ENCODE measurements at regions not wholly inside any gene's neighbourhood (a gene's known extent, or its start where the extent isn't known, plus 50 kb on each side); places are given as distances from the start of the nearest gene placed in this dataset.

DNA sequence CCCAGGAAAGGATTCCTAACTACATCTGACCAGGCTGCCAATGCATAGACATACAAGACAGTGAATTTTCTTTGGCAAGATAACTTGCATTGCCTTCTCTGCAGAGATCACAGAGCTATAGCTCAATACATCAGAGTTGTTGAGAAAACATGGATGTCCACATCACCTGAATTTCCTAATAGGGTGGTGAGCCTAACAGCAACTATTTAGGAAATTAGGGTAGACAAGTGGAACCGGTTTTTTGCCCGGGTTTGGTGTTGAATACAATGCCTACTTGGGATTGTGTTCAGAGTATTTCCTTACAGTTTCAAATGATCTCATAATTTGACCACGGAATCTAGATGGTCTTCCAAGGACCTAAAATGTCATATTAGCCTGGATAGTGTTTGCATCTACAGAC lies 262.7 kb downstream of the KIF4B start:
- TF ChIP-seq, protein P1, sequence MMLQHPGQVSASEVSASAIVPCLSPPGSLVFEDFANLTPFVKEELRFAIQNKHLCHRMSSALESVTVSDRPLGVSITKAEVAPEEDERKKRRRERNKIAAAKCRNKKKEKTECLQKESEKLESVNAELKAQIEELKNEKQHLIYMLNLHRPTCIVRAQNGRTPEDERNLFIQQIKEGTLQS (IDR thresholded peaks at IDR 0.05), result no peak
- TF ChIP-seq, protein P2, sequence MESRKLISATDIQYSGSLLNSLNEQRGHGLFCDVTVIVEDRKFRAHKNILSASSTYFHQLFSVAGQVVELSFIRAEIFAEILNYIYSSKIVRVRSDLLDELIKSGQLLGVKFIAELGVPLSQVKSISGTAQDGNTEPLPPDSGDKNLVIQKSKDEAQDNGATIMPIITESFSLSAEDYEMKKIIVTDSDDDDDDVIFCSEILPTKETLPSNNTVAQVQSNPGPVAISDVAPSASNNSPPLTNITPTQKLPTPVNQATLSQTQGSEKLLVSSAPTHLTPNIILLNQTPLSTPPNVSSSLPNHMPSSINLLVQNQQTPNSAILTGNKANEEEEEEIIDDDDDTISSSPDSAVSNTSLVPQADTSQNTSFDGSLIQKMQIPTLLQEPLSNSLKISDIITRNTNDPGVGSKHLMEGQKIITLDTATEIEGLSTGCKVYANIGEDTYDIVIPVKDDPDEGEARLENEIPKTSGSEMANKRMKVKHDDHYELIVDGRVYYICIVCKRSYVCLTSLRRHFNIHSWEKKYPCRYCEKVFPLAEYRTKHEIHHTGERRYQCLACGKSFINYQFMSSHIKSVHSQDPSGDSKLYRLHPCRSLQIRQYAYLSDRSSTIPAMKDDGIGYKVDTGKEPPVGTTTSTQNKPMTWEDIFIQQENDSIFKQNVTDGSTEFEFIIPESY (IDR thresholded peaks at IDR 0.05; ENCODE audit: extremely low read depth, insufficient replicate concordance, low read length), result no peak
- TF ChIP-seq POLR2A (IDR thresholded peaks at IDR 0.05; ENCODE audit: borderline replicate concordance, extremely low read depth, insufficient read depth, insufficient read length), result no peak
